ENCODE measurements at regions not wholly inside any gene's neighbourhood (a gene's known extent, or its start where the extent isn't known, plus 50 kb on each side); places are given as distances from the start of the nearest gene placed in this dataset.

DNA sequence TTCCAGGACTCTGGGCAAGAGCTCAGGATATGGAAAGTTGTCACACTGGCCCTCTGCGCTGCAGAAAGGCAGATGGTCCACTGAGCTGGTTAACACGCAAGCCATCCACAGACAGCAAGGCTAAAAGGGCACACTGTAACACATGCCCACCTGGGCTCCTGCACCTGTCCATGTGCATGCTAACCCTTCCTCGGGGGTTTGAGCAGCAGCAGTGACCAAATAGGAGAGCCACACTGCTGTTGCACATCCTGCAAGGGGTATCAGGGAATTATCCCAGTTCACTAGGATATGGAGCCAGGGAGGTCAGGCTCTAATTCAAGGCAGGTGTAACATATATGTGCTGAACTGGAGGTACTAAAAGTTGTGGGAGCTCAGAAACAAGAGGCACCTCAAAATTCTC, 471.0 kb upstream of the CDH5 start (continued):
- TF ChIP-seq ZNF281 (CRISPR knock-in tag; IDR thresholded peaks at IDR 0.05) (no peak), MYBL2 (CRISPR knock-in tag; IDR thresholded peaks at IDR 0.05) (no peak), ZNF396 (CRISPR knock-in tag; IDR thresholded peaks at IDR 0.05; ENCODE audit: borderline replicate concordance) (no peak)
- TF ChIP-seq, protein P1, sequence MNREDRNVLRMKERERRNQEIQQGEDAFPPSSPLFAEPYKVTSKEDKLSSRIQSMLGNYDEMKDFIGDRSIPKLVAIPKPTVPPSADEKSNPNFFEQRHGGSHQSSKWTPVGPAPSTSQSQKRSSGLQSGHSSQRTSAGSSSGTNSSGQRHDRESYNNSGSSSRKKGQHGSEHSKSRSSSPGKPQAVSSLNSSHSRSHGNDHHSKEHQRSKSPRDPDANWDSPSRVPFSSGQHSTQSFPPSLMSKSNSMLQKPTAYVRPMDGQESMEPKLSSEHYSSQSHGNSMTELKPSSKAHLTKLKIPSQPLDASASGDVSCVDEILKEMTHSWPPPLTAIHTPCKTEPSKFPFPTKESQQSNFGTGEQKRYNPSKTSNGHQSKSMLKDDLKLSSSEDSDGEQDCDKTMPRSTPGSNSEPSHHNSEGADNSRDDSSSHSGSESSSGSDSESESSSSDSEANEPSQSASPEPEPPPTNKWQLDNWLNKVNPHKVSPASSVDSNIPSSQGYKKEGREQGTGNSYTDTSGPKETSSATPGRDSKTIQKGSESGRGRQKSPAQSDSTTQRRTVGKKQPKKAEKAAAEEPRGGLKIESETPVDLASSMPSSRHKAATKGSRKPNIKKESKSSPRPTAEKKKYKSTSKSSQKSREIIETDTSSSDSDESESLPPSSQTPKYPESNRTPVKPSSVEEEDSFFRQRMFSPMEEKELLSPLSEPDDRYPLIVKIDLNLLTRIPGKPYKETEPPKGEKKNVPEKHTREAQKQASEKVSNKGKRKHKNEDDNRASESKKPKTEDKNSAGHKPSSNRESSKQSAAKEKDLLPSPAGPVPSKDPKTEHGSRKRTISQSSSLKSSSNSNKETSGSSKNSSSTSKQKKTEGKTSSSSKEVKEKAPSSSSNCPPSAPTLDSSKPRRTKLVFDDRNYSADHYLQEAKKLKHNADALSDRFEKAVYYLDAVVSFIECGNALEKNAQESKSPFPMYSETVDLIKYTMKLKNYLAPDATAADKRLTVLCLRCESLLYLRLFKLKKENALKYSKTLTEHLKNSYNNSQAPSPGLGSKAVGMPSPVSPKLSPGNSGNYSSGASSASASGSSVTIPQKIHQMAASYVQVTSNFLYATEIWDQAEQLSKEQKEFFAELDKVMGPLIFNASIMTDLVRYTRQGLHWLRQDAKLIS (CRISPR knock-in tag; IDR thresholded peaks at IDR 0.05; ENCODE audit: borderline replicate concordance): no peak

DNA sequence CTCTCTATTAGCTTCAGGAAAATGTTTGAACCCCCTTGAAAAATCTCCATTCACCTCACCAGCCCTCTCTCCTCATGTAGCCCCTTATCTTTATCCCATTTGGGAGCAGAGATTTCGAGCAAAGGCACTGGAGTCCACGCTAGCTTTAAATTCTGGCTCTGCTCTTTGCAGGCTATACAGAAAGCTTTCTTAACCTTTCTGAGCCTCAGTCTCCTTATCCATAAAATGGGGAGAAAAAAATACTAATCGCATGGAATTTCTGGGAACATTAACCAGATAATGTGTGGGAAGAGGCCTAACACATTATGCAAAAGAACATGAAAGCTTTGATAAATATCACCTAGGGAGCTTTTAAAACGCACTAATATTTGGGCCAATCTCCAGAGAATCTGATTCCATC, 476.3 kb upstream of the CDH5 start:
- Mint-ChIP-seq H3K9me3 (peaks cover 4% of the 10 kb centered on the region), H3K36me3 (no peaks in the 10 kb centered on the region), H3K4me3 (no peak overlapping the region), H3K27ac (no peak overlapping the region), H3K4me1 (peaks cover 20% of the 10 kb centered on the region), H3K27me3 (ENCODE audit: low read depth) (no peaks in the 10 kb centered on the region)
- ATAC-seq (no peak), DNase-seq (ENCODE audit: low spot score) (no peak)
- ChIA-PET CTCF (no interaction called here), POLR2A (no interaction called here)
- TF ChIP-seq ERG (CRISPR knock-in tag; IDR thresholded peaks at IDR 0.05) (no peak), SMAD3 (CRISPR knock-in tag; IDR thresholded peaks at IDR 0.05; ENCODE audit: borderline replicate concordance) (no peak)
- TF ChIP-seq, protein P2, sequence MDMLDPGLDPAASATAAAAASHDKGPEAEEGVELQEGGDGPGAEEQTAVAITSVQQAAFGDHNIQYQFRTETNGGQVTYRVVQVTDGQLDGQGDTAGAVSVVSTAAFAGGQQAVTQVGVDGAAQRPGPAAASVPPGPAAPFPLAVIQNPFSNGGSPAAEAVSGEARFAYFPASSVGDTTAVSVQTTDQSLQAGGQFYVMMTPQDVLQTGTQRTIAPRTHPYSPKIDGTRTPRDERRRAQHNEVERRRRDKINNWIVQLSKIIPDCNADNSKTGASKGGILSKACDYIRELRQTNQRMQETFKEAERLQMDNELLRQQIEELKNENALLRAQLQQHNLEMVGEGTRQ (CRISPR knock-in tag; IDR thresholded peaks at IDR 0.05): no peak

- H3K27ac Mint-ChIP-seq: peak overlapping the region; percentile 19; the same call in 1 of the 2 replicates
- ATAC-seq: peak; percentile 47
- no peak for TF ChIP-seq RORB (CRISPR knock-in tag; IDR thresholded peaks at IDR 0.05)
- TF ChIP-seq, protein P3, sequence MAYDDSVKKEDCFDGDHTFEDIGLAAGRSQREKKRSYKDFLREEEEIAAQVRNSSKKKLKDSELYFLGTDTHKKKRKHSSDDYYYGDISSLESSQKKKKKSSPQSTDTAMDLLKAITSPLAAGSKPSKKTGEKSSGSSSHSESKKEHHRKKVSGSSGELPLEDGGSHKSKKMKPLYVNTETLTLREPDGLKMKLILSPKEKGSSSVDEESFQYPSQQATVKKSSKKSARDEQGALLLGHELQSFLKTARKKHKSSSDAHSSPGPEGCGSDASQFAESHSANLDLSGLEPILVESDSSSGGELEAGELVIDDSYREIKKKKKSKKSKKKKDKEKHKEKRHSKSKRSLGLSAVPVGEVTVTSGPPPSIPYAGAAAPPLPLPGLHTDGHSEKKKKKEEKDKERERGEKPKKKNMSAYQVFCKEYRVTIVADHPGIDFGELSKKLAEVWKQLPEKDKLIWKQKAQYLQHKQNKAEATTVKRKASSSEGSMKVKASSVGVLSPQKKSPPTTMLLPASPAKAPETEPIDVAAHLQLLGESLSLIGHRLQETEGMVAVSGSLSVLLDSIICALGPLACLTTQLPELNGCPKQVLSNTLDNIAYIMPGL (CRISPR knock-in tag; IDR thresholded peaks at IDR 0.05): no peak
- TF ChIP-seq, protein P4, sequence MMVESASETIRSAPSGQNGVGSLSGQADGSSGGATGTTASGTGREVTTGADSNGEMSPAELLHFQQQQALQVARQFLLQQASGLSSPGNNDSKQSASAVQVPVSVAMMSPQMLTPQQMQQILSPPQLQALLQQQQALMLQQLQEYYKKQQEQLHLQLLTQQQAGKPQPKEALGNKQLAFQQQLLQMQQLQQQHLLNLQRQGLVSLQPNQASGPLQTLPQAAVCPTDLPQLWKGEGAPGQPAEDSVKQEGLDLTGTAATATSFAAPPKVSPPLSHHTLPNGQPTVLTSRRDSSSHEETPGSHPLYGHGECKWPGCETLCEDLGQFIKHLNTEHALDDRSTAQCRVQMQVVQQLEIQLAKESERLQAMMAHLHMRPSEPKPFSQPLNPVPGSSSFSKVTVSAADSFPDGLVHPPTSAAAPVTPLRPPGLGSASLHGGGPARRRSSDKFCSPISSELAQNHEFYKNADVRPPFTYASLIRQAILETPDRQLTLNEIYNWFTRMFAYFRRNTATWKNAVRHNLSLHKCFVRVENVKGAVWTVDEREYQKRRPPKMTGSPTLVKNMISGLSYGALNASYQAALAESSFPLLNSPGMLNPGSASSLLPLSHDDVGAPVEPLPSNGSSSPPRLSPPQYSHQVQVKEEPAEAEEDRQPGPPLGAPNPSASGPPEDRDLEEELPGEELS (CRISPR knock-in tag; IDR thresholded peaks at IDR 0.05): no peak
- no peak for TF ChIP-seq FOXK1 (CRISPR knock-in tag; IDR thresholded peaks at IDR 0.05)
- TF ChIP-seq MXD4 (CRISPR knock-in tag; IDR thresholded peaks at IDR 0.05; ENCODE audit: borderline replicate concordance): no peak
- no peak for TF ChIP-seq ESRRA (CRISPR knock-in tag; IDR thresholded peaks at IDR 0.05; ENCODE audit: borderline replicate concordance)
- TF ChIP-seq, protein P5, sequence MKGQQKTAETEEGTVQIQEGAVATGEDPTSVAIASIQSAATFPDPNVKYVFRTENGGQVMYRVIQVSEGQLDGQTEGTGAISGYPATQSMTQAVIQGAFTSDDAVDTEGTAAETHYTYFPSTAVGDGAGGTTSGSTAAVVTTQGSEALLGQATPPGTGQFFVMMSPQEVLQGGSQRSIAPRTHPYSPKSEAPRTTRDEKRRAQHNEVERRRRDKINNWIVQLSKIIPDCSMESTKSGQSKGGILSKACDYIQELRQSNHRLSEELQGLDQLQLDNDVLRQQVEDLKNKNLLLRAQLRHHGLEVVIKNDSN (CRISPR knock-in tag; IDR thresholded peaks at IDR 0.05): no peak
- no peak for TF ChIP-seq OVOL2 (CRISPR knock-in tag; IDR thresholded peaks at IDR 0.05; ENCODE audit: borderline replicate concordance)
- TF ChIP-seq NR3C1 (CRISPR knock-in tag; conservative IDR thresholded peaks at IDR 0.05; ENCODE audit: low read depth): no peak
- TF ChIP-seq ATF2 (CRISPR knock-in tag; IDR thresholded peaks at IDR 0.05; ENCODE audit: borderline replicate concordance, low read depth): no peak
Observed at GRCh38 chr16:65889533-65889966, 476.9 kb upstream of the CDH5 start.

More at GRCh38 chr16:65889533-65889966, 476.9 kb upstream of the CDH5 start:
- H3K36me3 Mint-ChIP-seq: no peaks in the 10 kb centered on the region
- ChIA-PET POLR2A (no interaction called here), CTCF (no interaction called here)
- peaks cover 4% of the 10 kb centered on the region for H3K9me3 Mint-ChIP-seq
- no peak overlapping the region for H3K4me3 Mint-ChIP-seq
- no peak for DNase-seq (ENCODE audit: low spot score)
- H3K4me1 Mint-ChIP-seq: peaks cover 20% of the 10 kb centered on the region
- H3K27me3 Mint-ChIP-seq (ENCODE audit: low read depth): no peaks in the 10 kb centered on the region

All from WTC11 (cell line).